Cardiac fibroblast (primary cell): ENCODE measurements at regions not wholly inside any gene's neighbourhood (a gene's known extent, or its start where the extent isn't known, plus 50 kb on each side); places are given as distances from the start of the nearest gene placed in this dataset.

Experiments
- DNase-seq, 2 donors: peaks; one replicate each; pipeline versions ENCODE4 v3.0.0 to v3.0.0-alpha.2; 2010; ENCODE audit warnings: low read depth in 2 of 2
- H3K4me3 ChIP-seq, 2 donors: replicated peaks in 1 of 2; 1 replicate in 1 of 2; 2 replicates in 1 of 2; pipeline ENCODE4 v1.5.1; 2011; ENCODE audit warnings: low read depth in 2 of 2, low read length in 2 of 2, mild to moderate bottlenecking in 2 of 2, moderate library complexity in 1 of 2
- TF ChIP-seq, protein P1 (sequence below): IDR thresholded peaks from one replicate; pipeline ENCODE4 v1.5.1; 2011; ENCODE audit warnings: low read depth, mild to moderate bottlenecking, low read length, inconsistent platforms

DNA sequence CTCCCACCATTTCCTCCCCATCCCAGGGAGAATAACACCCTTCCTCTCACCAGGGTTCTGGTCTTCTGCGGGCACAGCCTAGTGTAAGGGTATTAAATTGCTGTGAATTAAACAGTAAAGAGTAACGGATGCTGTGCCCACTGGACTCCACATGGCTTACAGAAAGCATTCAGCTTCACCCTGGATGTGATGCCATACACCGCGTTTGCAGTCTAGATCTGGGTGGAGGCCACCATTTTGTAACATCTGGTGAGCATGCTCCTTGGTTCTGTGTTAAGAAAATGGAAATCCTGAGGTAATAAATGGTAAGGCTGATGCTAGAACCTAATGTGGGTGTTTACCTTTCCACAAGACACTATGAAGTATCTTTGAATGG is 331.8 kb upstream of the B3GAT1 start:
- TF ChIP-seq, protein P1, sequence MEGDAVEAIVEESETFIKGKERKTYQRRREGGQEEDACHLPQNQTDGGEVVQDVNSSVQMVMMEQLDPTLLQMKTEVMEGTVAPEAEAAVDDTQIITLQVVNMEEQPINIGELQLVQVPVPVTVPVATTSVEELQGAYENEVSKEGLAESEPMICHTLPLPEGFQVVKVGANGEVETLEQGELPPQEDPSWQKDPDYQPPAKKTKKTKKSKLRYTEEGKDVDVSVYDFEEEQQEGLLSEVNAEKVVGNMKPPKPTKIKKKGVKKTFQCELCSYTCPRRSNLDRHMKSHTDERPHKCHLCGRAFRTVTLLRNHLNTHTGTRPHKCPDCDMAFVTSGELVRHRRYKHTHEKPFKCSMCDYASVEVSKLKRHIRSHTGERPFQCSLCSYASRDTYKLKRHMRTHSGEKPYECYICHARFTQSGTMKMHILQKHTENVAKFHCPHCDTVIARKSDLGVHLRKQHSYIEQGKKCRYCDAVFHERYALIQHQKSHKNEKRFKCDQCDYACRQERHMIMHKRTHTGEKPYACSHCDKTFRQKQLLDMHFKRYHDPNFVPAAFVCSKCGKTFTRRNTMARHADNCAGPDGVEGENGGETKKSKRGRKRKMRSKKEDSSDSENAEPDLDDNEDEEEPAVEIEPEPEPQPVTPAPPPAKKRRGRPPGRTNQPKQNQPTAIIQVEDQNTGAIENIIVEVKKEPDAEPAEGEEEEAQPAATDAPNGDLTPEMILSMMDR = no peak
- DNase-seq = no peak
- H3K4me3 ChIP-seq = no peak overlapping the region

DNA sequence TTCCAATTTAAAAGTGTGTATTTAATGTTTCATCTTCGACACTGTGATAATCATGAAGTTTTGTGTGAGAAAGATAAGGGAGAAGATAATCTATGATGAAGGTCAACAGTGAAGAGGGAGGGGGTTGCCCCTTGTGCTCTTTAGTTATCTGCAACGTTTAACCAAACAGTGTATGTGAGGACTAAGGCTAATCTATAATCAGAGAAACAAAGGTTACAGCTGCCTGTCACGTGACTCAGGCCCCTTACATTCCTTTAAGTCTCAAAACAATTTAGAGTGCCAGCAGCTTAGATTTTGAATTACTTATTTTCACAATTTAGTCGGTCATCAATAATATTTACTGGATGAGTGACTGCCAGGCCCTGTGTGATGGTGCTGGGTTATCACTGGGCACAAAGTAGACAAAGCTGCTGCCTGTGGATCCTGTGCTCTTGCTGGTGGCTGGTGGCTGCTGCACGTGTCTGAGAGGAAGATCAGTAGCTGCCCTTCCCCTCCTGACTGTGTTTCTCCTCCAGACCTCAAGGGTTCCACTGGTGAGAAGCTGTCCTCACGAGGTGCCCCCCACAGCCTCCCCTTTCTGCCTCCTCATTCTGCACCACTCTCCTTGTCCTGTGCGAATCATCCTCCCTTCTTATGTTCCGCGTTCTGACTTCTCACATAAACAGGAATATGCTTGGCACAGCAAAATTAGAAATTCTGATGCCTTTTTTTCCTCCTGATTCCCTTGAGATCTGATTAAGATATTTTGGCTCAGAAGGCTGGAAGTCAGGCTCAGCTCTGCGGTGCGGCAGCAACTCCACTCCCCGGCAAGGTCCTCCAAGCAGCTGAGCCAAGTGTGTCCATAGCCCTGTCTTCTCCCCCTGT is 331.1 kb upstream of the B3GAT1 start:
- H3K4me3 ChIP-seq = no peak overlapping the region
- no peak for DNase-seq
- TF ChIP-seq, protein P1 = no peak

DNA sequence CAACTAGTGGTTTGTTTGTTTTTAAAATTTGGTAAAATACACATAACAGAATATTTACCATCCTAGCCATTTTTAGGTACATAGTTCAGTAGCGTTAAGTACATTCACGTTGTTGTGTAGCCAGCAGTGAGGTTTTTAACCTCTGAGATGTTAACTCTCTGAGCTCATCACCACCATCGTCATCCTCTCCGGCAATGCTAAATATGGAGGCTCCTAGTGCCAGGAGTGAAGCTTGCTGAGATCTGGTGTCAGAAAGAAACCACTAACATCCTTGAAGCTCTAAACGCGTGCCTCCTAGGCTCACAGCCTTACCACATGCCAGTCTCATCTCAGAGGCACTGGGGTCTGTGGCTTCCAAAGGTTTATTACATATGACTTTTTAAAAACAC is 330.2 kb upstream of the B3GAT1 start:
- peak; percentile 3 to 19 for DNase-seq
- H3K4me3 ChIP-seq = no peak overlapping the region
- TF ChIP-seq, protein P1 = no peak

DNA sequence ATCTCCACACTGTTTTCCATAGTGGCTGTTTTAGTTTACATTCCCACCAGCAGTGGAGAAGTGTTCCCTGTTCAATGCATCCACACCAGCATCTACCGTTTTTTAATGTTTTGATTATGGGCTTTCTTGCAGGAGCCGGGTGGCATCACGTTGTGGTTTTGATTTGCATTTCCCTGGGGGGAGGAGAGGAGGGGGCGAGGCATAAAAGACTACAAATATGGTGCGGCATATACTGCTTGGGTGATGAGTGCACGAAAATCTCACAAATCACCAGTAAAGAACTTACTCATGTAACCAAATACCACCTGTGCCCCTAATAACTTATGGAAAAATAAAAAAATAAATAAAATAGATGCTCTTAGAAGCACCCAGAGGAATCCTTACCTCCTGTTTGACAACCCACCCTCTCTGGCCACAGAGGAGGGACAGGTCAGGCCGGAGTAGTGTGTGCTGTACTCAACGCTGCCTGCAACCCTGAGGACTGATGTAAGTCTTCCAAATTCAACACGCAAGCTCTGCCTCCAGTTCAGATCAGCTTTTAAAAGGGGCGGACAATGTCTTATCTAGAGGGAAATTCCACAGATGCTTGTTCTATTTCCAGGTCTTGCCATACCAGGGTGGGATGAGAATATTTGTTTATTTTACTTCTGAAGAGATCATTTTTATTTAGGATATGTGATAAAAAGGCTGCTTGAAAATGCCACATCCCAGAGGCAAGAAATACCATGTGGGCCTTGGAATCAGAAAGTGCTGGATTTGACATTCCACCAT is 329.6 kb upstream of the B3GAT1 start:
- peak; percentile 4 to 53 for DNase-seq
- no peak overlapping the region for H3K4me3 ChIP-seq
- TF ChIP-seq, protein P1 = no peak

DNA sequence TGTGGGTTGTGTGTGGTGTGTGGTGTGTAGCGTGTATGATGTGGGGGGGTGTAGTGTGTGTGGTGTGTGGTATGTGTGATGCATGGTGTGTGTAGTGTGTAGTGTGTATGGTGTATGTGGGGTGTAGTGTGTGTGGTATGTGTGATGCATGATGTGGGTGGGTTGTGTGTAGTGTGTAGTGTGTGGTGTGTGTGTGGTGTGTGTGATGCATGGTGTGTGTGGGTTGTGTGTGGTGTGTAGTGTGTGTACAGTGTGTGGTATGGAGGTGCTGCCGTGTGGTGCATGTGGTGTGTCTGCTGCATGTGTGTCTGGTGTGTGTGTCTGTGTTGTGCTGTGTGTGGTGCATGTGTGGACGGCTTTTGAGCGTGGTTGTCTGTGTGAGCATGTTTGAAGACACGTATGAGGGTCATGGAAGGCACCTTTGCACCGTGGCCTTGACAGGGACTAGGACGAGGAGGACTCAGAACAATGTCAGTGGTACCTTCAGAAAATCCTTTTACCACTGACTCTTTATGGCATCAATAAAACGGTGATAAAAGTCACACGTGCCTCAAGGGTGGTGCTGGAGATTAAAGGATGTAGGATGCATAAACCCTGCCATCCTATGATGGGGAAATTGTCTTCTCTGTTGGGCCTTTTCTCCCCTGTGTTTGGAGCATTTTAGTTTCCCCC is 328.7 kb upstream of the B3GAT1 start:
- H3K4me3 ChIP-seq = no peak overlapping the region
- DNase-seq = no peak
- TF ChIP-seq, protein P1 = no peak

DNA sequence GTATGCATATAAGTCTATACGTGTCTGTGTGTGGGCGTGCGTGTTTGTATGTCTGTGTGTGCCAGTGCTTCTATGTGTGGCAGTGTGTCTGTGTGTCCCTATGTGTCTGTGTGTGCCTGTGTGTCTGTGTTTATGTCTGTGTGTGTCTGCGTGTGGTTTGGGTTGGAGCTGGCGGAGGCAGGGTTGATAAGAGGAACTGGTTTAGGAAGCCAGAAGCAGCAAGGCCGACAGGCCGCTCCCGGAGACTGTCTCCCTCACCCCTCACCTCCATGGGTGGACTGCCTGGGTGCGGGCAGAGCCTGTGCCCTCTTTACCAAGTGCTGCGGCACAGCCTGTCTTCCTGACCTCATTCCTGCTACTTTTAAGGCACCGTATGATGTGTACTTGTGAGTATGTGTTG is 327.1 kb upstream of the B3GAT1 start:
- no peak for DNase-seq
- TF ChIP-seq, protein P1 = no peak
- H3K4me3 ChIP-seq = no peak overlapping the region
